ENCODE measurements at regions not wholly inside any gene's neighbourhood (a gene's known extent, or its start where the extent isn't known, plus 50 kb on each side); places are given as distances from the start of the nearest gene placed in this dataset.

GRCh38 chr7:34361663-34362250 lies 296.3 kb upstream of the NPSR1 start:
- no peaks in the 10 kb centered on the region for H3K4me1 ChIP-seq (replicated peaks; ENCODE audit: insufficient read depth)
- ChIA-PET POLR2A (ENCODE audit: unreplicated experiment) (no interaction called here), CTCF (no interaction called here)
- intact Hi-C loops (cut with micrococcal nuclease; ENCODE audit: unreplicated experiment), result no loop called here
- no TSS peak for BruUV-seq (replicated peaks)
- no peak overlapping the region for H2AFZ ChIP-seq
- no peaks in the 10 kb centered on the region for H3K9me2 ChIP-seq (ENCODE audit: insufficient read depth)
- H3K36me3 ChIP-seq (ENCODE audit: low read depth), result no peaks in the 10 kb centered on the region
- H3K27me3 ChIP-seq (ENCODE audit: insufficient read depth, low read depth), result no peaks in the 10 kb centered on the region
- H3F3A ChIP-seq (ENCODE audit: insufficient read depth, low read depth), result no peaks in the 10 kb centered on the region
- no peak overlapping the region for H3K27ac ChIP-seq
- H3K79me2 ChIP-seq (ENCODE audit: low read depth), result no peaks in the 10 kb centered on the region
- H3K4me2 ChIP-seq, result no peak overlapping the region
- no peaks in the 10 kb centered on the region for H4K20me1 ChIP-seq (ENCODE audit: insufficient read depth)
- H3K4me3 ChIP-seq, result no peak overlapping the region
- no peak for DNase-seq
- H3K9me3 ChIP-seq (ENCODE audit: insufficient read depth, low read depth), result no peaks in the 10 kb centered on the region
- TF ChIP-seq CTCF (conservative IDR thresholded peaks at IDR 0.05), result no peak
- no peak for TF ChIP-seq EZH2 (IDR thresholded peaks at IDR 0.05; ENCODE audit: low read depth)

GRCh38 chr7:34362621-34363020 lies 295.4 kb upstream of the NPSR1 start:
- no TSS peak for BruUV-seq (replicated peaks)
- Histone ChIP-seq H3K36me3 (ENCODE audit: low read depth) (no peaks in the 10 kb centered on the region), H4K20me1 (ENCODE audit: insufficient read depth) (no peaks in the 10 kb centered on the region), H2AFZ (no peak overlapping the region), H3F3A (ENCODE audit: insufficient read depth, low read depth) (no peaks in the 10 kb centered on the region), H3K4me3 (no peak overlapping the region), H3K9me2 (ENCODE audit: insufficient read depth) (no peaks in the 10 kb centered on the region), H3K9me3 (ENCODE audit: insufficient read depth, low read depth) (no peaks in the 10 kb centered on the region), H3K4me2 (no peak overlapping the region), H3K79me2 (ENCODE audit: low read depth) (no peaks in the 10 kb centered on the region), H3K4me1 (replicated peaks; ENCODE audit: insufficient read depth) (no peaks in the 10 kb centered on the region), H3K27me3 (ENCODE audit: insufficient read depth, low read depth) (no peaks in the 10 kb centered on the region), H3K27ac (no peak overlapping the region)
- no peak for DNase-seq
- ChIA-PET POLR2A (ENCODE audit: unreplicated experiment) (no interaction called here), CTCF (no interaction called here)
- no peak for TF ChIP-seq EZH2 (IDR thresholded peaks at IDR 0.05; ENCODE audit: low read depth)
- no peak for TF ChIP-seq CTCF (conservative IDR thresholded peaks at IDR 0.05)
- intact Hi-C loops (cut with micrococcal nuclease; ENCODE audit: unreplicated experiment), result no loop called here

GRCh38 chr7:34364130-34364529 lies 293.9 kb upstream of the NPSR1 start:
- Histone ChIP-seq H3K4me2 (no peak overlapping the region), H3K27ac (no peak overlapping the region), H2AFZ (no peak overlapping the region), H3K4me3 (no peak overlapping the region), H3K9me2 (ENCODE audit: insufficient read depth) (no peaks in the 10 kb centered on the region), H3K4me1 (replicated peaks; ENCODE audit: insufficient read depth) (no peaks in the 10 kb centered on the region), H3K9me3 (ENCODE audit: insufficient read depth, low read depth) (no peaks in the 10 kb centered on the region), H3K36me3 (ENCODE audit: low read depth) (no peaks in the 10 kb centered on the region), H3K27me3 (ENCODE audit: insufficient read depth, low read depth) (no peaks in the 10 kb centered on the region), H3F3A (ENCODE audit: insufficient read depth, low read depth) (no peaks in the 10 kb centered on the region), H3K79me2 (ENCODE audit: low read depth) (no peaks in the 10 kb centered on the region), H4K20me1 (ENCODE audit: insufficient read depth) (no peaks in the 10 kb centered on the region)
- intact Hi-C loops (cut with micrococcal nuclease; ENCODE audit: unreplicated experiment), result no loop called here
- TF ChIP-seq EZH2 (IDR thresholded peaks at IDR 0.05; ENCODE audit: low read depth), result no peak
- TF ChIP-seq CTCF (conservative IDR thresholded peaks at IDR 0.05), result no peak
- CTCF ChIA-PET, result no interaction called here
- no peak for DNase-seq
- BruUV-seq (replicated peaks), result no TSS peak
- POLR2A ChIA-PET (ENCODE audit: unreplicated experiment), result no interaction called here

Measured in PC-9 (cell line).